ENCODE measurements at regions not wholly inside any gene's neighbourhood (a gene's known extent, or its start where the extent isn't known, plus 50 kb on each side); places are given as distances from the start of the nearest gene placed in this dataset.
"Not testable (repeated sequence)": the region's sequence is repeated elsewhere in the genome, so short reads cannot be mapped to it uniquely, and the experiment has no call there.

GRCh38 chr3:61409638-61410037 is 151.7 kb upstream of the PTPRG start:
- DNase-seq = no peak

GRCh38 chr3:61410358-61410757 is 151.0 kb upstream of the PTPRG start:
- intact Hi-C loops (cut with micrococcal nuclease; ENCODE audit: unreplicated experiment); H3K4me1 ChIP-seq; H3K4me3 ChIP-seq (ENCODE audit: low read depth, low read length); H3K27me3 Mint-ChIP-seq (ENCODE audit: insufficient read depth, unreplicated experiment); H3K36me3 ChIP-seq (ENCODE audit: control insufficient read depth, insufficient read depth, low read length); H3K36me3 Mint-ChIP-seq (ENCODE audit: insufficient read depth, unreplicated experiment); DNase-seq; H3K27ac Mint-ChIP-seq (ENCODE audit: unreplicated experiment); H3K4me3 Mint-ChIP-seq (ENCODE audit: unreplicated experiment); H3K9me3 ChIP-seq; BruUV-seq (replicated peaks); H3K27me3 ChIP-seq (replicated peaks; ENCODE audit: control insufficient read depth, insufficient read depth, low read length); H3K4me1 Mint-ChIP-seq (ENCODE audit: low read depth, unreplicated experiment); POLR2A ChIA-PET; H3K9me3 Mint-ChIP-seq (ENCODE audit: unreplicated experiment): not testable (repeated sequence)
- CTCF ChIA-PET = interaction anchor here (0.6 kb wide), 1 partner anchor 18 kb away, joined by 3 read pairs; no protein-coding TSS in a partner anchor

More at GRCh38 chr3:61409638-61410037, 151.7 kb upstream of the PTPRG start:
- ChIA-PET POLR2A (no interaction called here), CTCF (no interaction called here)
- no peaks in the 10 kb centered on the region for H3K36me3 ChIP-seq (ENCODE audit: control insufficient read depth, insufficient read depth, low read length)
- Mint-ChIP-seq H3K4me3 (ENCODE audit: unreplicated experiment) (no peak overlapping the region), H3K36me3 (ENCODE audit: insufficient read depth, unreplicated experiment) (no peaks in the 10 kb centered on the region), H3K27me3 (ENCODE audit: insufficient read depth, unreplicated experiment) (no peaks in the 10 kb centered on the region), H3K4me1 (ENCODE audit: low read depth, unreplicated experiment) (no peaks in the 10 kb centered on the region), H3K9me3 (ENCODE audit: unreplicated experiment) (no peaks in the 10 kb centered on the region), H3K27ac (ENCODE audit: unreplicated experiment) (no peak overlapping the region)
- no TSS peak for BruUV-seq (replicated peaks)
- H3K9me3 ChIP-seq = no peaks in the 10 kb centered on the region
- TF ChIP-seq CTCF (IDR thresholded peaks at IDR 0.05; ENCODE audit: insufficient read depth in 1 of 2, low read depth in 1 of 2, low read length in 1 of 2, severe bottlenecking in 1 of 2, unreplicated experiment in 1 of 2) = no peak
- H3K27me3 ChIP-seq (replicated peaks; ENCODE audit: control insufficient read depth, insufficient read depth, low read length) = no peaks in the 10 kb centered on the region
- H3K4me1 ChIP-seq = no peaks in the 10 kb centered on the region
- intact Hi-C loops (cut with micrococcal nuclease; ENCODE audit: unreplicated experiment) = loop anchor here (10.0 kb wide), 1 partner anchor 125 kb away; no protein-coding TSS in a partner anchor
- no peak overlapping the region for H3K4me3 ChIP-seq (ENCODE audit: low read depth, low read length)

- H3K4me3 Mint-ChIP-seq (ENCODE audit: unreplicated experiment) = no peak overlapping the region
- Histone ChIP-seq H3K27me3 (replicated peaks; ENCODE audit: control insufficient read depth, insufficient read depth, low read length) (no peaks in the 10 kb centered on the region), H3K4me1 (no peaks in the 10 kb centered on the region), H3K36me3 (ENCODE audit: control insufficient read depth, insufficient read depth, low read length) (no peaks in the 10 kb centered on the region), H3K9me3 (no peaks in the 10 kb centered on the region), H3K4me3 (ENCODE audit: low read depth, low read length) (no peak overlapping the region)
- H3K27ac Mint-ChIP-seq (ENCODE audit: unreplicated experiment) = no peak overlapping the region
- POLR2A ChIA-PET = no interaction called here
- no peaks in the 10 kb centered on the region for H3K4me1 Mint-ChIP-seq (ENCODE audit: low read depth, unreplicated experiment)
- H3K36me3 Mint-ChIP-seq (ENCODE audit: insufficient read depth, unreplicated experiment) = no peaks in the 10 kb centered on the region
- BruUV-seq (replicated peaks) = no TSS peak
- no peaks in the 10 kb centered on the region for H3K27me3 Mint-ChIP-seq (ENCODE audit: insufficient read depth, unreplicated experiment)
- intact Hi-C loops (cut with micrococcal nuclease; ENCODE audit: unreplicated experiment) = no loop called here
- DNase-seq = no peak
- CTCF ChIA-PET = interaction anchor here (0.6 kb wide), 1 partner anchor 17 kb away, joined by 3 read pairs; no protein-coding TSS in a partner anchor
- no peak for TF ChIP-seq CTCF (IDR thresholded peaks at IDR 0.05; ENCODE audit: insufficient read depth in 1 of 2, low read depth in 1 of 2, low read length in 1 of 2, severe bottlenecking in 1 of 2, unreplicated experiment in 1 of 2)
- H3K9me3 Mint-ChIP-seq (ENCODE audit: unreplicated experiment) = no peaks in the 10 kb centered on the region
These were observed 150.2 kb upstream of the PTPRG start for GRCh38 chr3:61411009-61411662.
